HEK293 (cell line): ENCODE measurements at regions not wholly inside any gene's neighbourhood (a gene's known extent, or its start where the extent isn't known, plus 50 kb on each side); places are given as distances from the start of the nearest gene placed in this dataset.

Source experiments
- CTCF ChIA-PET: fragments of 350-600 bp; formaldehyde crosslinking; extraction: SDS; loops from one replicate; lab custom pipeline; 2021; ENCODE audit warnings: antibody characterized with exemption; lab: Yijun Ruan, JAX
- POLR2A ChIA-PET: fragments of 300-600 bp; formaldehyde crosslinking; extraction: SDS; loops from one replicate; lab custom pipeline; 2020; ENCODE audit warnings: antibody characterized with exemption, inconsistent platforms; lab: Yijun Ruan, JAX
- H3K27ac ChIP-seq: fragments of 200-500 bp; sonication (Bioruptor generic); 2 replicates; pipeline ENCODE4 v1.5.1; 2014; ENCODE audit warnings: low read depth, low read length, control low read depth, inconsistent platforms; ENCODE audit errors: extremely low read depth
- H3K36me3 ChIP-seq, 2 experiments: fragments of 200-500 bp in 1 of 2; sonication (Bioruptor generic) in 1 of 2; 1 replicate in 1 of 2; 2 replicates in 1 of 2; pipeline ENCODE4 v1.5.1; 2014 to 2017; ENCODE audit warnings: inconsistent platforms in 2 of 2, low read length in 2 of 2; ENCODE audit not compliant: control insufficient read depth in 2 of 2, insufficient read depth in 1 of 2
- H3K4me1 ChIP-seq: fragments of 200-500 bp; sonication (Bioruptor generic); 2 replicates; pipeline ENCODE4 v1.5.1; 2014; ENCODE audit warnings: mild to moderate bottlenecking, low read length, inconsistent platforms; ENCODE audit not compliant: control insufficient read depth, insufficient read depth
- H3K4me3 ChIP-seq: 2 replicates; pipeline ENCODE4 v1.5.1; 2011; ENCODE audit warnings: low read depth, mild to moderate bottlenecking, control low read depth, low read length, moderate library complexity
- H3K9me3 ChIP-seq: fragments of 200-500 bp; sonication (Bioruptor generic); 2 replicates; pipeline ENCODE4 v1.5.1; 2014; ENCODE audit warnings: low read depth, low read length, inconsistent platforms; ENCODE audit not compliant: control insufficient read depth, insufficient read depth
- BCL11B ChIP-seq: fragments of 450-650 bp; formaldehyde crosslinking; IDR thresholded peaks from 2 replicates; pipeline ENCODE4 v1.5.1; 2016; ENCODE audit warnings: low read depth, missing biosample characterization, missing genetic modification characterization
- GLIS1 ChIP-seq: fragments of 450-650 bp; formaldehyde crosslinking; IDR thresholded peaks from 2 replicates; pipeline ENCODE4 v1.5.1; 2016; ENCODE audit warnings: missing biosample characterization, missing genetic modification characterization
- HOXA7 ChIP-seq: sonication (generic); formaldehyde crosslinking; IDR thresholded peaks from 2 replicates; pipeline ENCODE4 v1.8.1; 2022; ENCODE audit warnings: missing genetic modification reagents, borderline replicate concordance
- KLF10 ChIP-seq: fragments of 450-650 bp; IDR thresholded peaks from 2 replicates; pipeline ENCODE4 v1.5.1; 2018; ENCODE audit warnings: missing biosample characterization, mild to moderate bottlenecking, missing genetic modification characterization
- ZNF169 ChIP-seq: fragments of 450-650 bp; formaldehyde crosslinking; IDR thresholded peaks from 2 replicates; pipeline ENCODE4 v1.5.1; 2016; ENCODE audit warnings: missing biosample characterization, missing genetic modification characterization
- ZNF184 ChIP-seq: fragments of 450-650 bp; IDR thresholded peaks from 2 replicates; pipeline ENCODE4 v1.5.1; 2018; ENCODE audit warnings: missing biosample characterization, mild to moderate bottlenecking, missing genetic modification characterization
- ZNF2 ChIP-seq: fragments of 450-650 bp; formaldehyde crosslinking; IDR thresholded peaks from 2 replicates; pipeline ENCODE4 v1.5.1; 2016; ENCODE audit warnings: missing biosample characterization, missing genetic modification characterization
- ZNF202 ChIP-seq: fragments of 450-650 bp; formaldehyde crosslinking; IDR thresholded peaks from 2 replicates; pipeline ENCODE4 v1.5.1; 2016; ENCODE audit warnings: missing biosample characterization, missing genetic modification characterization, borderline replicate concordance
- ZNF239 ChIP-seq: fragments of 450-650 bp; formaldehyde crosslinking; IDR thresholded peaks from 2 replicates; pipeline ENCODE4 v1.5.1; 2016; ENCODE audit warnings: missing biosample characterization, missing genetic modification characterization
- ZNF335 ChIP-seq: fragments of 450-650 bp; formaldehyde crosslinking; conservative IDR thresholded peaks from 2 replicates; pipeline ENCODE4 v1.5.1; 2016; ENCODE audit warnings: missing biosample characterization, missing genetic modification characterization
- ZNF530 ChIP-seq: fragments of 450-650 bp; formaldehyde crosslinking; IDR thresholded peaks from 2 replicates; pipeline ENCODE4 v1.5.1; 2016; ENCODE audit warnings: low read depth, missing biosample characterization, missing genetic modification characterization
- ZNF830 ChIP-seq: fragments of 450-650 bp; IDR thresholded peaks from 2 replicates; pipeline ENCODE4 v1.5.0; 2018; ENCODE audit warnings: missing biosample characterization, missing genetic modification characterization, low read depth, mild to moderate bottlenecking, moderate library complexity
- TF ChIP-seq, protein P1 (sequence below): fragments of 450-650 bp; formaldehyde crosslinking; IDR thresholded peaks from 2 replicates; pipeline ENCODE4 v1.5.0; 2017; ENCODE audit warnings: missing biosample characterization, missing genetic modification characterization, borderline replicate concordance
- TF ChIP-seq, protein P2 (sequence below): fragments of 450-650 bp; formaldehyde crosslinking; IDR thresholded peaks from 2 replicates; pipeline ENCODE4 v1.5.1; 2016; ENCODE audit warnings: missing biosample characterization, missing genetic modification characterization
- TF ChIP-seq, protein P3 (sequence below): fragments of 450-650 bp; formaldehyde crosslinking; IDR thresholded peaks from 2 replicates; pipeline ENCODE4 v1.5.1; 2017; ENCODE audit warnings: missing biosample characterization, mild to moderate bottlenecking, missing genetic modification characterization, moderate library complexity
- TF ChIP-seq, protein P4 (sequence below): fragments of 450-650 bp; formaldehyde crosslinking; IDR thresholded peaks from 2 replicates; pipeline ENCODE4 v1.5.1; 2016; ENCODE audit warnings: missing biosample characterization, missing genetic modification characterization
- TF ChIP-seq, protein P5 (sequence below): fragments of 450-650 bp; formaldehyde crosslinking; IDR thresholded peaks from 2 replicates; pipeline ENCODE4 v1.5.1; 2016; ENCODE audit warnings: missing biosample characterization, missing genetic modification characterization
- TF ChIP-seq, protein P6 (sequence below): fragments of 450-650 bp; formaldehyde crosslinking; conservative IDR thresholded peaks from 2 replicates; pipeline ENCODE4 v1.5.1; 2016; ENCODE audit warnings: low read depth, missing biosample characterization, missing genetic modification characterization

DNA sequence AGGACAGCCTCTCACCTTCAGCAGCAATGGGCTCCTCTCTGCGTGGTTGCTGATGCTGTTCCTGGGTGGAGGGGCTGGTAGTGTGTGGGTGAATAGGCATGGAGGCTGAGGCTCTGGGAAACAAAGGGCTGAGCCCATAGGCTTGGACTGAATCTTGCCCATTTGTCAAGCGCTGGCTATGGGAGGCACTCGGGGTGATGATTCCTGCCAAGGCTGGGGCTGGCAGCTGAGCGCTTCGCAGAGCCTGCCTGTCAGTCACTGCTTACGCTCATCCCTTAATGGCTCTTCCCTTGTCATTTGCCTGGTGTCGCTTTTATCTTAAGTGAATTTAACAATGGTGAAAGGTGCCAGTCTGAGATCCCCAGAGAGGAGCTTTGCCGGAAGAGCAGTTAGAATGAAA is 353.3 kb downstream of the PBX1 start:
- H3K36me3 ChIP-seq: no peaks in the 10 kb centered on the region
- H3K9me3 ChIP-seq: no peaks in the 10 kb centered on the region
- no peaks in the 10 kb centered on the region for H3K4me1 ChIP-seq
- POLR2A ChIA-PET: no interaction called here
- CTCF ChIA-PET: interaction anchor here (0.6 kb wide), 1 partner anchor 439 kb away, joined by 3 read pairs; no protein-coding TSS in a partner anchor
- no peak overlapping the region for H3K4me3 ChIP-seq
- TF ChIP-seq ZNF2 (tag by site-specific recombination) (no peak), ZNF169 (tag by site-specific recombination) (no peak), ZNF530 (no peak), ZNF335 (tag by site-specific recombination) (no peak), ZNF184 (tag by site-specific recombination) (no peak), HOXA7 (CRISPR knock-in tag) (no peak), BCL11B (tag by site-specific recombination) (no peak), GLIS1 (no peak), ZNF202 (tag by site-specific recombination) (no peak), KLF10 (no peak), ZNF830 (tag by site-specific recombination) (no peak), ZNF239 (tag by site-specific recombination) (no peak)
- TF ChIP-seq, protein P1, sequence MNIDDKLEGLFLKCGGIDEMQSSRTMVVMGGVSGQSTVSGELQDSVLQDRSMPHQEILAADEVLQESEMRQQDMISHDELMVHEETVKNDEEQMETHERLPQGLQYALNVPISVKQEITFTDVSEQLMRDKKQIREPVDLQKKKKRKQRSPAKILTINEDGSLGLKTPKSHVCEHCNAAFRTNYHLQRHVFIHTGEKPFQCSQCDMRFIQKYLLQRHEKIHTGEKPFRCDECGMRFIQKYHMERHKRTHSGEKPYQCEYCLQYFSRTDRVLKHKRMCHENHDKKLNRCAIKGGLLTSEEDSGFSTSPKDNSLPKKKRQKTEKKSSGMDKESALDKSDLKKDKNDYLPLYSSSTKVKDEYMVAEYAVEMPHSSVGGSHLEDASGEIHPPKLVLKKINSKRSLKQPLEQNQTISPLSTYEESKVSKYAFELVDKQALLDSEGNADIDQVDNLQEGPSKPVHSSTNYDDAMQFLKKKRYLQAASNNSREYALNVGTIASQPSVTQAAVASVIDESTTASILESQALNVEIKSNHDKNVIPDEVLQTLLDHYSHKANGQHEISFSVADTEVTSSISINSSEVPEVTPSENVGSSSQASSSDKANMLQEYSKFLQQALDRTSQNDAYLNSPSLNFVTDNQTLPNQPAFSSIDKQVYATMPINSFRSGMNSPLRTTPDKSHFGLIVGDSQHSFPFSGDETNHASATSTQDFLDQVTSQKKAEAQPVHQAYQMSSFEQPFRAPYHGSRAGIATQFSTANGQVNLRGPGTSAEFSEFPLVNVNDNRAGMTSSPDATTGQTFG (tag by site-specific recombination): no peak
- TF ChIP-seq, protein P2, sequence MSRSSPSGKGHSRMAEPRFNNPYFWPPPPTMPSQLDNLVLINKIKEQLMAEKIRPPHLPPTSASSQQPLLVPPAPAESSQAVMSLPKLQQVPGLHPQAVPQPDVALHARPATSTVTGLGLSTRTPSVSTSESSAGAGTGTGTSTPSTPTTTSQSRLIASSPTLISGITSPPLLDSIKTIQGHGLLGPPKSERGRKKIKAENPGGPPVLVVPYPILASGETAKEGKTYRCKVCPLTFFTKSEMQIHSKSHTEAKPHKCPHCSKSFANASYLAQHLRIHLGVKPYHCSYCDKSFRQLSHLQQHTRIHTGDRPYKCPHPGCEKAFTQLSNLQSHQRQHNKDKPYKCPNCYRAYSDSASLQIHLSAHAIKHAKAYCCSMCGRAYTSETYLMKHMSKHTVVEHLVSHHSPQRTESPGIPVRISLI (tag by site-specific recombination): no peak
- TF ChIP-seq, protein P3, sequence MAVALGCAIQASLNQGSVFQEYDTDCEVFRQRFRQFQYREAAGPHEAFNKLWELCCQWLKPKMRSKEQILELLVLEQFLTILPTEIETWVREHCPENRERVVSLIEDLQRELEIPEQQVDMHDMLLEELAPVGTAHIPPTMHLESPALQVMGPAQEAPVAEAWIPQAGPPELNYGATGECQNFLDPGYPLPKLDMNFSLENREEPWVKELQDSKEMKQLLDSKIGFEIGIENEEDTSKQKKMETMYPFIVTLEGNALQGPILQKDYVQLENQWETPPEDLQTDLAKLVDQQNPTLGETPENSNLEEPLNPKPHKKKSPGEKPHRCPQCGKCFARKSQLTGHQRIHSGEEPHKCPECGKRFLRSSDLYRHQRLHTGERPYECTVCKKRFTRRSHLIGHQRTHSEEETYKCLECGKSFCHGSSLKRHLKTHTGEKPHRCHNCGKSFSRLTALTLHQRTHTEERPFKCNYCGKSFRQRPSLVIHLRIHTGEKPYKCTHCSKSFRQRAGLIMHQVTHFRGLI (tag by site-specific recombination): no peak
- TF ChIP-seq, protein P4, sequence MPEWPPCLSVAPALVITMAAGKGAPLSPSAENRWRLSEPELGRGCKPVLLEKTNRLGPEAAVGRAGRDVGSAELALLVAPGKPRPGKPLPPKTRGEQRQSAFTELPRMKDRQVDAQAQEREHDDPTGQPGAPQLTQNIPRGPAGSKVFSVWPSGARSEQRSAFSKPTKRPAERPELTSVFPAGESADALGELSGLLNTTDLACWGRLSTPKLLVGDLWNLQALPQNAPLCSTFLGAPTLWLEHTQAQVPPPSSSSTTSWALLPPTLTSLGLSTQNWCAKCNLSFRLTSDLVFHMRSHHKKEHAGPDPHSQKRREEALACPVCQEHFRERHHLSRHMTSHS: no peak
- TF ChIP-seq, protein P5, sequence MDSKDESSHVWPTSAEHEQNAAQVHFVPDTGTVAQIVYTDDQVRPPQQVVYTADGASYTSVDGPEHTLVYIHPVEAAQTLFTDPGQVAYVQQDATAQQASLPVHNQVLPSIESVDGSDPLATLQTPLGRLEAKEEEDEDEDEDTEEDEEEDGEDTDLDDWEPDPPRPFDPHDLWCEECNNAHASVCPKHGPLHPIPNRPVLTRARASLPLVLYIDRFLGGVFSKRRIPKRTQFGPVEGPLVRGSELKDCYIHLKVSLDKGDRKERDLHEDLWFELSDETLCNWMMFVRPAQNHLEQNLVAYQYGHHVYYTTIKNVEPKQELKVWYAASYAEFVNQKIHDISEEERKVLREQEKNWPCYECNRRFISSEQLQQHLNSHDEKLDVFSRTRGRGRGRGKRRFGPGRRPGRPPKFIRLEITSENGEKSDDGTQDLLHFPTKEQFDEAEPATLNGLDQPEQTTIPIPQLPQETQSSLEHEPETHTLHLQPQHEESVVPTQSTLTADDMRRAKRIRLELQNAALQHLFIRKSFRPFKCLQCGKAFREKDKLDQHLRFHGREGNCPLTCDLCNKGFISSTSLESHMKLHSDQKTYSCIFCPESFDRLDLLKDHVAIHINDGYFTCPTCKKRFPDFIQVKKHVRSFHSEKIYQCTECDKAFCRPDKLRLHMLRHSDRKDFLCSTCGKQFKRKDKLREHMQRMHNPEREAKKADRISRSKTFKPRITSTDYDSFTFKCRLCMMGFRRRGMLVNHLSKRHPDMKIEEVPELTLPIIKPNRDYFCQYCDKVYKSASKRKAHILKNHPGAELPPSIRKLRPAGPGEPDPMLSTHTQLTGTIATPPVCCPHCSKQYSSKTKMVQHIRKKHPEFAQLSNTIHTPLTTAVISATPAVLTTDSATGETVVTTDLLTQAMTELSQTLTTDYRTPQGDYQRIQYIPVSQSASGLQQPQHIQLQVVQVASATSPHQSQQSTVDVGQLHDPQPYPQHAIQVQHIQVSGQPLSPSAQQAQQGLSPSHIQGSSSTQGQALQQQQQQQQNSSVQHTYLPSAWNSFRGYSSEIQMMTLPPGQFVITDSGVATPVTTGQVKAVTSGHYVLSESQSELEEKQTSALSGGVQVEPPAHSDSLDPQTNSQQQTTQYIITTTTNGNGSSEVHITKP (tag by site-specific recombination): no peak
- TF ChIP-seq, protein P6, sequence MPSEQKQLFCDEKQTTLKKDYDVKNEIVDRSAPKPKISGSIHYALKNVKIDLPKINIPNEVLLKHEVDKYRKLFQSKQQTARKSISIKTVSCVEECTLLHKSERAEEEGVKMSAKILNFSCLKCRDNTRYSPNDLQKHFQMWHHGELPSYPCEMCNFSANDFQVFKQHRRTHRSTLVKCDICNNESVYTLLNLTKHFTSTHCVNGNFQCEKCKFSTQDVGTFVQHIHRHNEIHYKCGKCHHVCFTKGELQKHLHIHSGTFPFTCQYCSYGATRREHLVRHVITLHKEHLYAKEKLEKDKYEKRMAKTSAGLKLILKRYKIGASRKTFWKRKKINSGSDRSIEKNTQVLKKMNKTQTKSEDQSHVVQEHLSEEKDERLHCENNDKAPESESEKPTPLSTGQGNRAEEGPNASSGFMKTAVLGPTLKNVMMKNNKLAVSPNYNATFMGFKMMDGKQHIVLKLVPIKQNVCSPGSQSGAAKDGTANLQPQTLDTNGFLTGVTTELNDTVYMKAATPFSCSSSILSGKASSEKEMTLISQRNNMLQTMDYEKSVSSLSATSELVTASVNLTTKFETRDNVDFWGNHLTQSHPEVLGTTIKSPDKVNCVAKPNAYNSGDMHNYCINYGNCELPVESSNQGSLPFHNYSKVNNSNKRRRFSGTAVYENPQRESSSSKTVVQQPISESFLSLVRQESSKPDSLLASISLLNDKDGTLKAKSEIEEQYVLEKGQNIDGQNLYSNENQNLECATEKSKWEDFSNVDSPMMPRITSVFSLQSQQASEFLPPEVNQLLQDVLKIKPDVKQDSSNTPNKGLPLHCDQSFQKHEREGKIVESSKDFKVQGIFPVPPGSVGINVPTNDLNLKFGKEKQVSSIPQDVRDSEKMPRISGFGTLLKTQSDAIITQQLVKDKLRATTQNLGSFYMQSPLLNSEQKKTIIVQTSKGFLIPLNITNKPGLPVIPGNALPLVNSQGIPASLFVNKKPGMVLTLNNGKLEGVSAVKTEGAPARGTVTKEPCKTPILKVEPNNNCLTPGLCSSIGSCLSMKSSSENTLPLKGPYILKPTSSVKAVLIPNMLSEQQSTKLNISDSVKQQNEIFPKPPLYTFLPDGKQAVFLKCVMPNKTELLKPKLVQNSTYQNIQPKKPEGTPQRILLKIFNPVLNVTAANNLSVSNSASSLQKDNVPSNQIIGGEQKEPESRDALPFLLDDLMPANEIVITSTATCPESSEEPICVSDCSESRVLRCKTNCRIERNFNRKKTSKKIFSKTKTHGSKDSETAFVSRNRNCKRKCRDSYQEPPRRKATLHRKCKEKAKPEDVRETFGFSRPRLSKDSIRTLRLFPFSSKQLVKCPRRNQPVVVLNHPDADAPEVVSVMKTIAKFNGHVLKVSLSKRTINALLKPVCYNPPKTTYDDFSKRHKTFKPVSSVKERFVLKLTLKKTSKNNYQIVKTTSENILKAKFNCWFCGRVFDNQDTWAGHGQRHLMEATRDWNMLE: no peak
- H3K27ac ChIP-seq: no peak overlapping the region
